ENCODE measurements at regions not wholly inside any gene's neighbourhood (a gene's known extent, or its start where the extent isn't known, plus 50 kb on each side); places are given as distances from the start of the nearest gene placed in this dataset.

- Mint-ChIP-seq H3K36me3 (ENCODE audit: low read depth) (no peaks in the 10 kb centered on the region), H3K27me3 (ENCODE audit: low read depth) (peaks cover 3% of the 10 kb centered on the region), H3K4me1 (no peaks in the 10 kb centered on the region), H3K4me3 (no peak overlapping the region), H3K27ac (no peak overlapping the region), H3K9me3 (peaks cover 2% of the 10 kb centered on the region)
- TF ChIP-seq CTCF (IDR thresholded peaks at IDR 0.05; ENCODE audit: unreplicated experiment in 3 of 3), result no peak
Measured at GRCh38 chr4:177785000-177785399, 342.8 kb upstream of the AGA start.

DNA sequence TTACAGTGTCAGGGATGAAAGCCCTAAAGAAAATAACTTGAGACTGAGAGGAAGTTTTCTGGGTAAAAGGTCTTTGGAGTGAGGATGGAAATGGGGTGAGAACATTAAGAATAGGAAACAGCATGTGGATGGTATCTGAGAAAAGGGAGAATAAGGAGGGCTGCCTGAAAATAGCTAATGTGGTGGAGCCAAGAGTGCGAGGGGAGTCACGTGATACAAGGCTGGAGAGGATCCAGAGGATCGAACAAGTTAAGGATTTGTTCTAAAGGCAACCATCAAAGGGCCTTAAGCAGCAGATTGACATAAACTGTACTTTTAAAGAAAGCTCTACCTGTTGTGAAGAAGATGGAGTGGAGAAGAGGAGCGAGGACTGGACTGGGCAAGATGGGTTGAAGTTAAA is 347.4 kb upstream of the AGA start:
- Mint-ChIP-seq H3K27me3 (ENCODE audit: low read depth) (no peaks in the 10 kb centered on the region), H3K36me3 (ENCODE audit: low read depth) (no peaks in the 10 kb centered on the region), H3K27ac (no peak overlapping the region), H3K4me1 (no peaks in the 10 kb centered on the region), H3K9me3 (peaks cover 2% of the 10 kb centered on the region), H3K4me3 (no peak overlapping the region)
- TF ChIP-seq CTCF (IDR thresholded peaks at IDR 0.05; ENCODE audit: unreplicated experiment in 3 of 3), result no peak

GRCh38 chr4:177791188-177791587 is 349.0 kb upstream of the AGA start:
- TF ChIP-seq CTCF (IDR thresholded peaks at IDR 0.05; ENCODE audit: unreplicated experiment in 3 of 3), result no peak
- H3K27ac Mint-ChIP-seq, result no peak overlapping the region
- H3K27me3 Mint-ChIP-seq (ENCODE audit: low read depth), result no peaks in the 10 kb centered on the region
- H3K4me3 Mint-ChIP-seq, result no peak overlapping the region
- no peaks in the 10 kb centered on the region for H3K36me3 Mint-ChIP-seq (ENCODE audit: low read depth)
- H3K4me1 Mint-ChIP-seq, result no peaks in the 10 kb centered on the region
- H3K9me3 Mint-ChIP-seq, result no peaks in the 10 kb centered on the region

DNA sequence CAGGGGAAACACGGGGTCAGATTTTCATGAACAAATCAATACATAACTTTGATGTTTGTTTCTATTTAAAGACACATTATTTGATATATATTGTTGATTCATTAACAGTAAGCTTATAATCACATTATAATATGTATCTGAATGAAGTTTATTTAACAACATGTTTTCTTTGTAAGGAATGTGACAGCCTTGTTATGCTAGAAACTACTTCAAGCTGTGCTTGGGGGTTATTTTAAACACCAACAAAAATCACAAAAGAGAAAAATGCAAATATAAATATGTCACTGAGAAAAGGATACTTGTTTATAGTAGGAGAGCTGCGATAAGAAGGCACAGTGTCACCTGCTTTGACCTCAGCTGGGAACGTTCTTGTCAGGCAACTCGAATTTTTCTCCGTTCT is 354.6 kb upstream of the AGA start:
- H3K4me3 Mint-ChIP-seq, result no peak overlapping the region

GRCh38 chr4:177798161-177798560 is 355.9 kb upstream of the AGA start:
- Mint-ChIP-seq H3K36me3 (ENCODE audit: low read depth) (no peaks in the 10 kb centered on the region), H3K4me1 (peaks cover 13% of the 10 kb centered on the region), H3K27me3 (ENCODE audit: low read depth) (no peaks in the 10 kb centered on the region), H3K4me3 (no peak overlapping the region), H3K9me3 (no peaks in the 10 kb centered on the region), H3K27ac (no peak overlapping the region)
- TF ChIP-seq CTCF (IDR thresholded peaks at IDR 0.05; ENCODE audit: unreplicated experiment in 3 of 3), result no peak

More for the DNA sequence above, 354.6 kb upstream of the AGA start:
- no peaks in the 10 kb centered on the region for H3K4me1 Mint-ChIP-seq
- no peak overlapping the region for H3K27ac Mint-ChIP-seq
- no peaks in the 10 kb centered on the region for H3K36me3 Mint-ChIP-seq (ENCODE audit: low read depth)
- TF ChIP-seq CTCF (IDR thresholded peaks at IDR 0.05; ENCODE audit: unreplicated experiment in 3 of 3), result no peak
- H3K27me3 Mint-ChIP-seq (ENCODE audit: low read depth), result no peaks in the 10 kb centered on the region
- H3K9me3 Mint-ChIP-seq, result no peaks in the 10 kb centered on the region

DNA sequence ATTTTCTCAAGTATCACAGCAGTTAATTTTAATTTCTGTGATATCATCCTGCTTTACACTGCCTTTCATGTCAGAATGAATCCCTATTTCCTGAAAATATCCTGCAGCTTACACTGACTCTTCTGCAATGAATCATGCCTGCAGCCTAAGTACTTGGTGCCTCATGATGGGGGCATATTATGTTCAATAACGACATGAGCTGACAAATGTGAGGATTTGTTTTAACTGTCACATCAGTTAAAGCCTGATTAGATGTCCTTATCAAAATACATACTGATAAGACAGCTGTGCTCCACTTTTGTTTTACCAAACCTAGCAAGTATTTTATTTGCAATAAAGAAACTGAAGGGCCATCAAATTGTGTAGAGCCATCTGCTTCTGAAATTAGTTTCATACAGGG is 359.9 kb upstream of the AGA start:
- no peak overlapping the region for H3K4me3 Mint-ChIP-seq

More for the DNA sequence above, 359.9 kb upstream of the AGA start:
- H3K4me1 Mint-ChIP-seq, result peaks cover 14% of the 10 kb centered on the region
- no peaks in the 10 kb centered on the region for H3K36me3 Mint-ChIP-seq (ENCODE audit: low read depth)
- no peak for TF ChIP-seq CTCF (IDR thresholded peaks at IDR 0.05; ENCODE audit: unreplicated experiment in 3 of 3)
- H3K9me3 Mint-ChIP-seq, result no peaks in the 10 kb centered on the region
- no peaks in the 10 kb centered on the region for H3K27me3 Mint-ChIP-seq (ENCODE audit: low read depth)
- no peak overlapping the region for H3K27ac Mint-ChIP-seq
